Stimulated activated CD4-positive, alpha-beta T cell treated with anti-CD3 and anti-CD28 coated beads, Interleukin-12 subunit alpha, Interleukin-12 subunit beta, amount 100 ng/mL, for 48 hours (primary cell): ENCODE measurements at regions not wholly inside any gene's neighbourhood (a gene's known extent, or its start where the extent isn't known, plus 50 kb on each side); places are given as distances from the start of the nearest gene placed in this dataset.

Experiments used
- DNase-seq, 3 donors: peaks; one replicate each; pipeline ENCODE4 v3.0.0-alpha.2; 2020; ENCODE audit warnings: low read depth in 2 of 3, low spot score in 1 of 3

GRCh38 chr17:72590382-72590781 is 469.6 kb downstream of the SOX9 start:
- no peak for DNase-seq

GRCh38 chr17:72590882-72591281 is 470.1 kb downstream of the SOX9 start:
- no peak for DNase-seq

- no peak for DNase-seq
Observed at GRCh38 chr17:72591289-72592241, 470.7 kb downstream of the SOX9 start.

GRCh38 chr17:72592242-72592966 is 471.6 kb downstream of the SOX9 start:
- DNase-seq, result peak; percentile 35 to 56 (median 37)

GRCh38 chr17:72592967-72593325 is 472.1 kb downstream of the SOX9 start:
- DNase-seq, result no peak

- DNase-seq, result no peak
Observed at GRCh38 chr17:72594248-72594647, 473.4 kb downstream of the SOX9 start.
